ENCODE measurements at regions not wholly inside any gene's neighbourhood (a gene's known extent, or its start where the extent isn't known, plus 50 kb on each side); places are given as distances from the start of the nearest gene placed in this dataset.

DNA sequence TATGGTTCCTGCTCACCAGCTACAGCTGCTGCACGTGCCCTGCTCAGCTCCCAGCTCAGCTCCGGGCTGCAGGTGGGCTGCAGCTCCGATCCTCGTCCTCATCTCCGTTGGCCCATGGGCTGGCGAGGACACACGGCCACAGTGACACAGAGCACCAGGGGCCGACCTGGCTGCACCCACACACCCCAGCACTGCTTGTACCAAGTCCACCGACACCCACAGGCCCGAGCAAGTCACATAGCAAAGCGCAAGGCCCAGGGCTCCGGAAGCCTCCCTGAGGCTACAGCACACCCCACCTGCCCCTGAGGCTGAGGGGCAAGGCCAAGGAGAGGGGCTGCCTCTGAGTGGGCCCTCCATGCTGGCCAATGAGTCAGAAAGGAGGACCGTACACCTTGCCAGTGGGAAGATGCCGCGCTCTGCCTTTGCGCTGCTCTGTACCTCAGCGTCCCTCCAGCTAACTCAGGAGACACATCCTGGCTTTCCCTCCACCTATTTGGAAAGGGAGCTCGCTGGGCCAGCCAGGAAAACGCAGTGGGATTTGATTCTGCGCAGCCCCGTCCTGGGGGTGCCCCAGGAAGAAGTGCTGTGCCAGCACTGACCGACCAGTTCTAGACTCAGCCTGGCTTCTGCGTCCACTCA lies 124.8 kb downstream of the SIK1 start:
- no peak for TF ChIP-seq SUZ12 (IDR thresholded peaks at IDR 0.05)
- no peak for TF ChIP-seq BHLHE40 (IDR thresholded peaks at IDR 0.05; ENCODE audit: borderline replicate concordance)
- TF ChIP-seq ELF4 (IDR thresholded peaks at IDR 0.05): no peak
- no peak for TF ChIP-seq ARNT (IDR thresholded peaks at IDR 0.05)
- TF ChIP-seq HDGF (IDR thresholded peaks at IDR 0.05; ENCODE audit: borderline replicate concordance): no peak
- TF ChIP-seq FOXK2 (IDR thresholded peaks at IDR 0.05): no peak
- TF ChIP-seq, protein P1, sequence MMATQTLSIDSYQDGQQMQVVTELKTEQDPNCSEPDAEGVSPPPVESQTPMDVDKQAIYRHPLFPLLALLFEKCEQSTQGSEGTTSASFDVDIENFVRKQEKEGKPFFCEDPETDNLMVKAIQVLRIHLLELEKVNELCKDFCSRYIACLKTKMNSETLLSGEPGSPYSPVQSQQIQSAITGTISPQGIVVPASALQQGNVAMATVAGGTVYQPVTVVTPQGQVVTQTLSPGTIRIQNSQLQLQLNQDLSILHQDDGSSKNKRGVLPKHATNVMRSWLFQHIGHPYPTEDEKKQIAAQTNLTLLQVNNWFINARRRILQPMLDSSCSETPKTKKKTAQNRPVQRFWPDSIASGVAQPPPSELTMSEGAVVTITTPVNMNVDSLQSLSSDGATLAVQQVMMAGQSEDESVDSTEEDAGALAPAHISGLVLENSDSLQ (IDR thresholded peaks at IDR 0.05): no peak
- no peak for TF ChIP-seq FOXA1 (IDR thresholded peaks at IDR 0.05)
- no peak for TF ChIP-seq LEF1 (IDR thresholded peaks at IDR 0.05; ENCODE audit: borderline replicate concordance)

All from HEK293T (cell line).